ENCODE measurements at regions not wholly inside any gene's neighbourhood (a gene's known extent, or its start where the extent isn't known, plus 50 kb on each side); places are given as distances from the start of the nearest gene placed in this dataset.

- Histone ChIP-seq H3K4me2 (ENCODE audit: low read depth, low read length) (no peak overlapping the region), H3K4me1 (ENCODE audit: insufficient read depth, low read length) (peaks cover 47% of the 10 kb centered on the region), H2AFZ (ENCODE audit: low read length) (no peak overlapping the region), H3K4me3 (replicated peaks in 1 of 3; ENCODE audit: insufficient read depth in 1 of 3, low read depth in 2 of 3, low read length in 3 of 3) (no peak overlapping the region), H3K79me2 (ENCODE audit: insufficient read depth, low read length) (no peaks in the 10 kb centered on the region), H3K36me3 (replicated peaks in 1 of 2; ENCODE audit: control insufficient read depth in 1 of 2, insufficient read depth in 2 of 2, low read length in 2 of 2) (no peaks in the 10 kb centered on the region), H3K9ac (ENCODE audit: insufficient read depth, low read depth, low read length) (no peak overlapping the region), H3K27me3 (ENCODE audit: control insufficient read depth in 1 of 2, insufficient read depth in 2 of 2, low read length in 2 of 2) (no peaks in the 10 kb centered on the region; a peak in 1 of 5 replicates), H3K27ac (ENCODE audit: extremely low read length, insufficient read depth, low read length) (no peak overlapping the region), H4K20me1 (ENCODE audit: insufficient read depth, low read length) (no peaks in the 10 kb centered on the region), H3K9me3 (ENCODE audit: low read length) (no peaks in the 10 kb centered on the region)
- TF ChIP-seq SMAD3 (CRISPR knock-in tag; IDR thresholded peaks at IDR 0.05) (no peak), GABPA (IDR thresholded peaks at IDR 0.05; ENCODE audit: low read depth, low read length) (no peak), GABPA (CRISPR knock-in tag; IDR thresholded peaks at IDR 0.05; ENCODE audit: low read depth) (no peak)
- DNase-seq (ENCODE audit: low spot score) = no peak
- BruUV-seq (replicated peaks) = no TSS peak
- in situ Hi-C loops (cut with HindIII; ENCODE audit: extremely low pct_ligation_motif_present, low pct_unique_long_range_greater_than_20kb) (no loop called here), intact Hi-C loops (cut with micrococcal nuclease; ENCODE audit: unreplicated experiment) (no loop called here)
- WGBS (ENCODE audit: low lambda C conversion rate) = 67% methylated on average over 2 of the region's 2 CpGs
- no peak for ATAC-seq
- ChIA-PET CTCF (ENCODE audit: low intra/inter-chr PET ratio, low total read pairs) (interaction anchor here (0.5 kb wide), 1 partner anchor 1627 kb away, joined by 3 read pairs; no protein-coding TSS in a partner anchor), POLR2A (interaction anchor here (4.9 kb wide), 1 partner anchor 43 kb away, joined by 45 read pairs; no protein-coding TSS in a partner anchor)
- FAIRE-seq = no peak
Measured at GRCh38 chr15:58329211-58329610, 102.6 kb upstream of the LIPC start.

GRCh38 chr15:58329781-58330671 lies 101.8 kb upstream of the LIPC start:
- Histone ChIP-seq H3K79me2 (ENCODE audit: insufficient read depth, low read length) (no peaks in the 10 kb centered on the region), H3K9me3 (ENCODE audit: low read length) (no peaks in the 10 kb centered on the region), H3K4me1 (ENCODE audit: insufficient read depth, low read length) (peaks cover 50% of the 10 kb centered on the region), H3K4me2 (ENCODE audit: low read depth, low read length) (peak overlapping the region; percentile 86), H3K9ac (ENCODE audit: insufficient read depth, low read depth, low read length) (peak overlapping the region; percentile 73; the same call in 1 of the 2 replicates), H4K20me1 (ENCODE audit: insufficient read depth, low read length) (no peaks in the 10 kb centered on the region), H3K36me3 (replicated peaks in 1 of 2; ENCODE audit: control insufficient read depth in 1 of 2, insufficient read depth in 2 of 2, low read length in 2 of 2) (no peaks in the 10 kb centered on the region), H3K27me3 (ENCODE audit: control insufficient read depth in 1 of 2, insufficient read depth in 2 of 2, low read length in 2 of 2) (no peaks in the 10 kb centered on the region; a peak in 1 of 5 replicates), H3K4me3 (replicated peaks in 1 of 3; ENCODE audit: insufficient read depth in 1 of 3, low read depth in 2 of 3, low read length in 3 of 3) (peak overlapping the region; percentile 31 to 67 (median 48)), H2AFZ (ENCODE audit: low read length) (peak overlapping the region; percentile 65), H3K27ac (ENCODE audit: extremely low read length, insufficient read depth, low read length) (peak overlapping the region; percentile 7)
- ChIA-PET POLR2A (interaction anchor here (1.4 to 4.9 kb wide), 6 partner anchors 15 to 146 kb away, joined by 3 to 45 read pairs (median 20); no protein-coding TSS in a partner anchor), CTCF (ENCODE audit: low intra/inter-chr PET ratio, low total read pairs) (no interaction called here)
- no peak for FAIRE-seq
- no peak for DNase-seq (ENCODE audit: low spot score)
- TF ChIP-seq ZNF570 (CRISPR knock-in tag; IDR thresholded peaks at IDR 0.05; ENCODE audit: borderline replicate concordance) = no peak
- no peak for TF ChIP-seq DNMT1 (CRISPR knock-in tag; IDR thresholded peaks at IDR 0.05)
- TF ChIP-seq, protein P1, sequence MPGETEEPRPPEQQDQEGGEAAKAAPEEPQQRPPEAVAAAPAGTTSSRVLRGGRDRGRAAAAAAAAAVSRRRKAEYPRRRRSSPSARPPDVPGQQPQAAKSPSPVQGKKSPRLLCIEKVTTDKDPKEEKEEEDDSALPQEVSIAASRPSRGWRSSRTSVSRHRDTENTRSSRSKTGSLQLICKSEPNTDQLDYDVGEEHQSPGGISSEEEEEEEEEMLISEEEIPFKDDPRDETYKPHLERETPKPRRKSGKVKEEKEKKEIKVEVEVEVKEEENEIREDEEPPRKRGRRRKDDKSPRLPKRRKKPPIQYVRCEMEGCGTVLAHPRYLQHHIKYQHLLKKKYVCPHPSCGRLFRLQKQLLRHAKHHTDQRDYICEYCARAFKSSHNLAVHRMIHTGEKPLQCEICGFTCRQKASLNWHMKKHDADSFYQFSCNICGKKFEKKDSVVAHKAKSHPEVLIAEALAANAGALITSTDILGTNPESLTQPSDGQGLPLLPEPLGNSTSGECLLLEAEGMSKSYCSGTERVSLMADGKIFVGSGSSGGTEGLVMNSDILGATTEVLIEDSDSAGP (CRISPR knock-in tag; IDR thresholded peaks at IDR 0.05; ENCODE audit: borderline replicate concordance) = peak; percentile 36; the same call in 1 of the 2 replicates
- 0 out of 2 replicates have a peak, but pooled peaks have one; percentile 5 for TF ChIP-seq MED1 (CRISPR knock-in tag; IDR thresholded peaks at IDR 0.05)
- 0 out of 2 replicates have a peak, but pooled peaks have one; percentile 7 for TF ChIP-seq KAT2B (IDR thresholded peaks at IDR 0.05; ENCODE audit: borderline replicate concordance, low read depth, low read length)
- TF ChIP-seq, protein P2, sequence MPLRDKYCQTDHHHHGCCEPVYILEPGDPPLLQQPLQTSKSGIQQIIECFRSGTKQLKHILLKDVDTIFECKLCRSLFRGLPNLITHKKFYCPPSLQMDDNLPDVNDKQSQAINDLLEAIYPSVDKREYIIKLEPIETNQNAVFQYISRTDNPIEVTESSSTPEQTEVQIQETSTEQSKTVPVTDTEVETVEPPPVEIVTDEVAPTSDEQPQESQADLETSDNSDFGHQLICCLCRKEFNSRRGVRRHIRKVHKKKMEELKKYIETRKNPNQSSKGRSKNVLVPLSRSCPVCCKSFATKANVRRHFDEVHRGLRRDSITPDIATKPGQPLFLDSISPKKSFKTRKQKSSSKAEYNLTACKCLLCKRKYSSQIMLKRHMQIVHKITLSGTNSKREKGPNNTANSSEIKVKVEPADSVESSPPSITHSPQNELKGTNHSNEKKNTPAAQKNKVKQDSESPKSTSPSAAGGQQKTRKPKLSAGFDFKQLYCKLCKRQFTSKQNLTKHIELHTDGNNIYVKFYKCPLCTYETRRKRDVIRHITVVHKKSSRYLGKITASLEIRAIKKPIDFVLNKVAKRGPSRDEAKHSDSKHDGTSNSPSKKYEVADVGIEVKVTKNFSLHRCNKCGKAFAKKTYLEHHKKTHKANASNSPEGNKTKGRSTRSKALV (CRISPR knock-in tag; IDR thresholded peaks at IDR 0.05) = 0 out of 2 replicates have a peak, but pooled peaks have one; percentile 20
- ATAC-seq = peak; percentile 14; the same call in 2 of the 3 replicates
- intact Hi-C loops (cut with micrococcal nuclease; ENCODE audit: unreplicated experiment) = loop anchor here (5.0 to 10.0 kb wide), 2 partner anchors 45 to 102 kb away; partner anchors contain the start of gene LIPC
- in situ Hi-C loops (cut with HindIII; ENCODE audit: extremely low pct_ligation_motif_present, low pct_unique_long_range_greater_than_20kb) = no loop called here
- WGBS (ENCODE audit: low lambda C conversion rate) = 38% methylated on average over 12 of the region's 13 CpGs
- BruUV-seq (replicated peaks) = no TSS peak
